ENCODE measurements at regions not wholly inside any gene's neighbourhood (a gene's known extent, or its start where the extent isn't known, plus 50 kb on each side); places are given as distances from the start of the nearest gene placed in this dataset.

DNA sequence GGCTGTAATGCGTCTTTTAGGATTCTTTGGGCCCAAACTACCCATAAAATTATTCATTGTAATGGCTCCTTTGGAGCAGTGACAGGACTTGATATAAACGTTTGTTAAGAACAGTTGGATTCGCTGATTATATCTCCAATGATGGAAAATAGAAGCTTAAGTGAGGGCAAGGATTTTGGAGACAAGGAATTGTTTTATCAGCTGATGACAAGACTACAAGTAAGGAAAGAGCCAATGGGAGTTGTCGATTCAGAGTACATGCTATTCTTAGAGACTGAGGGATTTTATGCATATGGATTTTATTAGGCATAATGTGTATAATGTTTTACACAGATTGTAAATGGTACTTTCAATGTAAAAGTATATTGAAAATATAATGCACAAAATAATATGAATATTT is 425.5 kb upstream of the RIOK2 start:
- H3K4me1 Mint-ChIP-seq = no peaks in the 10 kb centered on the region
- WGBS (ENCODE audit: insufficient coverage) = 79% methylated on average over 4 of the region's 4 CpGs
- no peak overlapping the region for H3K27ac ChIP-seq (ENCODE audit: low read length)
- intact Hi-C loops (cut with micrococcal nuclease) = no loop called here
- no peaks in the 10 kb centered on the region for H3K27me3 ChIP-seq (ENCODE audit: control insufficient read depth, insufficient read depth, low read length)
- no peak overlapping the region for H3K4me3 Mint-ChIP-seq
- ATAC-seq (no peak), DNase-seq (no peak)
- H3K27ac Mint-ChIP-seq = no peak overlapping the region
- no peaks in the 10 kb centered on the region for H3K36me3 Mint-ChIP-seq
- TF ChIP-seq, protein P1, sequence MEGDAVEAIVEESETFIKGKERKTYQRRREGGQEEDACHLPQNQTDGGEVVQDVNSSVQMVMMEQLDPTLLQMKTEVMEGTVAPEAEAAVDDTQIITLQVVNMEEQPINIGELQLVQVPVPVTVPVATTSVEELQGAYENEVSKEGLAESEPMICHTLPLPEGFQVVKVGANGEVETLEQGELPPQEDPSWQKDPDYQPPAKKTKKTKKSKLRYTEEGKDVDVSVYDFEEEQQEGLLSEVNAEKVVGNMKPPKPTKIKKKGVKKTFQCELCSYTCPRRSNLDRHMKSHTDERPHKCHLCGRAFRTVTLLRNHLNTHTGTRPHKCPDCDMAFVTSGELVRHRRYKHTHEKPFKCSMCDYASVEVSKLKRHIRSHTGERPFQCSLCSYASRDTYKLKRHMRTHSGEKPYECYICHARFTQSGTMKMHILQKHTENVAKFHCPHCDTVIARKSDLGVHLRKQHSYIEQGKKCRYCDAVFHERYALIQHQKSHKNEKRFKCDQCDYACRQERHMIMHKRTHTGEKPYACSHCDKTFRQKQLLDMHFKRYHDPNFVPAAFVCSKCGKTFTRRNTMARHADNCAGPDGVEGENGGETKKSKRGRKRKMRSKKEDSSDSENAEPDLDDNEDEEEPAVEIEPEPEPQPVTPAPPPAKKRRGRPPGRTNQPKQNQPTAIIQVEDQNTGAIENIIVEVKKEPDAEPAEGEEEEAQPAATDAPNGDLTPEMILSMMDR (IDR thresholded peaks at IDR 0.05) = no peak
- no peaks in the 10 kb centered on the region for H3K27me3 Mint-ChIP-seq (ENCODE audit: low read depth in 2 of 2)
- H3K4me3 ChIP-seq (ENCODE audit: low read length) = no peak overlapping the region
- no peaks in the 10 kb centered on the region for H3K36me3 ChIP-seq (ENCODE audit: control insufficient read depth, insufficient read depth, low read length)
- H3K9me3 ChIP-seq (ENCODE audit: control insufficient read depth, insufficient read depth, low read length) = no peaks in the 10 kb centered on the region
- H3K4me1 ChIP-seq (ENCODE audit: control insufficient read depth, insufficient read depth, low read length) = no peaks in the 10 kb centered on the region
- peaks cover 2 to 3% of the 10 kb centered on the region in 2 donors for H3K9me3 Mint-ChIP-seq

DNA sequence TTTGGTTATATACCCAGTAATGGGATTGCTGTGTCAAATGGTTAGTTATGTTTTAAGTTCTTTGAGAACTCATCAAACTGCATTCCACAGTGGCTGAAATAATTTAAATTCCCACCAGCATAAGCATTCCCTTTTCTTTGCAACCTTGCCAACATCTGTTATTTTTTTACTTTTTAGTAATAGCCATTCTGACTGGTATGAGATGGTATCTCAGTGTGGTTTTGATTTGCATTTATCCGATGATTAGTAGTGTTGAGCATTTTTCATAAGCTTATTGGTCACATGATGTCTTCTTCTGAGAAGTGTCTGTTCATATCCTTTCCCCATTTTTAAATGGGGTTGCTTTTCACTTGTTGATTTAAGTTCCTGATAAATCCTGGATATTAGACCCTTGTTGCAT is 435.7 kb upstream of the RIOK2 start:
- no peaks in the 10 kb centered on the region for H3K27me3 ChIP-seq (ENCODE audit: control insufficient read depth, insufficient read depth, low read length)
- H3K27ac ChIP-seq (ENCODE audit: low read length) = no peak overlapping the region
- Mint-ChIP-seq H3K27ac (no peak overlapping the region), H3K4me1 (no peaks in the 10 kb centered on the region), H3K4me3 (no peak overlapping the region), H3K9me3 (peaks cover 4 to 5% of the 10 kb centered on the region in 2 donors), H3K36me3 (no peaks in the 10 kb centered on the region), H3K27me3 (ENCODE audit: low read depth in 2 of 2) (no peaks in the 10 kb centered on the region)
- H3K36me3 ChIP-seq (ENCODE audit: control insufficient read depth, insufficient read depth, low read length) = no peaks in the 10 kb centered on the region
- no peaks in the 10 kb centered on the region for H3K9me3 ChIP-seq (ENCODE audit: control insufficient read depth, insufficient read depth, low read length)
- intact Hi-C loops (cut with micrococcal nuclease) = no loop called here
- no peak for ATAC-seq
- TF ChIP-seq, protein P1 (IDR thresholded peaks at IDR 0.05) = no peak
- no peak for DNase-seq
- no peaks in the 10 kb centered on the region for H3K4me1 ChIP-seq (ENCODE audit: control insufficient read depth, insufficient read depth, low read length)
- no CpG with 5 or more reads among the region's 1 CpG for WGBS (ENCODE audit: insufficient coverage)
- H3K4me3 ChIP-seq (ENCODE audit: low read length) = no peak overlapping the region

DNA sequence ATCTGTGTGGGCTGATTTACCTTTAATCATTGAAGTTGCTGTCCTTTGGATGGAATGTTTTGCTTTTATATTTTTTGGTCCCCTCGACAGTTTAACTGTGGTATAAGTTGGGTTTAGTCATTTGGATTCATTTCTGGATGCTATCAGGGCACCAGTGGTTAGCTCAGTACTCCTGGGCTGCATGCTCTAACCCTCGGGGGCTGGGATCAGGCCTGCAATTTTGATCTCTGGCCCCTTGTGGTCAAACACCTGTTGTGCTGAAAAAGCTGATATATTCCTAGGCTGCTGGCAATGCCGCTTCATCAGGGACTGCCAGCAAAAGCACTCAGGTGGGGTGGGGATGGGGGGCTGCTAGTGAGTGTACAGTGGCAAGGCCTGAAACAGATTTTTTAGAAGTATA is 440.4 kb upstream of the RIOK2 start:
- H3K4me1 Mint-ChIP-seq = no peaks in the 10 kb centered on the region
- ATAC-seq (no peak), DNase-seq (no peak)
- Histone ChIP-seq H3K9me3 (ENCODE audit: control insufficient read depth, insufficient read depth, low read length) (no peaks in the 10 kb centered on the region), H3K4me3 (ENCODE audit: low read length) (no peak overlapping the region), H3K27ac (ENCODE audit: low read length) (no peak overlapping the region), H3K27me3 (ENCODE audit: control insufficient read depth, insufficient read depth, low read length) (no peaks in the 10 kb centered on the region), H3K4me1 (ENCODE audit: control insufficient read depth, insufficient read depth, low read length) (no peaks in the 10 kb centered on the region), H3K36me3 (ENCODE audit: control insufficient read depth, insufficient read depth, low read length) (no peaks in the 10 kb centered on the region)
- no peak overlapping the region for H3K4me3 Mint-ChIP-seq
- H3K9me3 Mint-ChIP-seq = peaks cover 0 to 5% of the 10 kb centered on the region in 2 donors
- intact Hi-C loops (cut with micrococcal nuclease) = no loop called here
- no peaks in the 10 kb centered on the region for H3K36me3 Mint-ChIP-seq
- no peaks in the 10 kb centered on the region for H3K27me3 Mint-ChIP-seq (ENCODE audit: low read depth in 2 of 2)
- H3K27ac Mint-ChIP-seq = no peak overlapping the region
- 59% methylated on average over 3 of the region's 3 CpGs for WGBS (ENCODE audit: insufficient coverage)
- TF ChIP-seq, protein P1 (IDR thresholded peaks at IDR 0.05) = no peak

DNA sequence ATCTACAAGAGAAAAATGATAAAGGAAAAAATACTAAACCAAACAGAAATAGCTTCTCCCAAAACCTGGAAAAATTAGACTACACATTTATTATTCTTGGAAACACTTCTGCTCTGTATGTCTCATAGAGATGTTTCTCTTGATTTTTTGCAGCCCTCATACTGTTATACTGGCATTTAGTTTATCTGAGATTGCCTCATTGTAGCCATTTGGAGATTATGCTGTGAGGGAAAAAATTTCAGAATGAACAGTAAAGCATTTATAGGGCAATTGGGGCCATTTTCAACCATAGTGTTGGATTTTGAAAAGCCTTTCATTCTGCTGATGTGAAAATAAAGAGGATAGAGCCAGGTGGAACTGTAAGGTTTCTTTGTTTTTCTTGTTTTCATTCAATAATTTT is 441.8 kb upstream of the RIOK2 start:
- peaks cover 0 to 5% of the 10 kb centered on the region in 2 donors for H3K9me3 Mint-ChIP-seq
- no peaks in the 10 kb centered on the region for H3K27me3 Mint-ChIP-seq (ENCODE audit: low read depth in 2 of 2)
- no peak overlapping the region for H3K4me3 Mint-ChIP-seq
- H3K27me3 ChIP-seq (ENCODE audit: control insufficient read depth, insufficient read depth, low read length) = no peaks in the 10 kb centered on the region
- H3K27ac Mint-ChIP-seq = no peak overlapping the region
- DNase-seq = no peak
- no peak for ATAC-seq
- H3K4me1 Mint-ChIP-seq = no peaks in the 10 kb centered on the region
- H3K36me3 ChIP-seq (ENCODE audit: control insufficient read depth, insufficient read depth, low read length) = no peaks in the 10 kb centered on the region
- intact Hi-C loops (cut with micrococcal nuclease) = no loop called here
- H3K27ac ChIP-seq (ENCODE audit: low read length) = no peak overlapping the region
- no peaks in the 10 kb centered on the region for H3K36me3 Mint-ChIP-seq
- no peak overlapping the region for H3K4me3 ChIP-seq (ENCODE audit: low read length)
- TF ChIP-seq, protein P1 (IDR thresholded peaks at IDR 0.05) = no peak
- H3K4me1 ChIP-seq (ENCODE audit: control insufficient read depth, insufficient read depth, low read length) = no peaks in the 10 kb centered on the region
- no peaks in the 10 kb centered on the region for H3K9me3 ChIP-seq (ENCODE audit: control insufficient read depth, insufficient read depth, low read length)
